HG03521 (cell line): ENCODE measurements at regions not wholly inside any gene's neighbourhood (a gene's known extent, or its start where the extent isn't known, plus 50 kb on each side); places are given as distances from the start of the nearest gene placed in this dataset.
"Not testable (repeated sequence)": the region's sequence is repeated elsewhere in the genome, so short reads cannot be mapped to it uniquely, and the experiment has no call there.

Experiments
- ATAC-seq: cut with Tn5 transposase; IDR thresholded peaks from one replicate; pipeline ENCODE4 v1.9.1; 2021; ENCODE audit warnings: mild to moderate bottlenecking, moderate library complexity; ENCODE audit not compliant: unreplicated experiment

- ATAC-seq = no peak
Observed at GRCh38 chr2:5549771-5550170, 142.4 kb upstream of the SOX11 start.

DNA sequence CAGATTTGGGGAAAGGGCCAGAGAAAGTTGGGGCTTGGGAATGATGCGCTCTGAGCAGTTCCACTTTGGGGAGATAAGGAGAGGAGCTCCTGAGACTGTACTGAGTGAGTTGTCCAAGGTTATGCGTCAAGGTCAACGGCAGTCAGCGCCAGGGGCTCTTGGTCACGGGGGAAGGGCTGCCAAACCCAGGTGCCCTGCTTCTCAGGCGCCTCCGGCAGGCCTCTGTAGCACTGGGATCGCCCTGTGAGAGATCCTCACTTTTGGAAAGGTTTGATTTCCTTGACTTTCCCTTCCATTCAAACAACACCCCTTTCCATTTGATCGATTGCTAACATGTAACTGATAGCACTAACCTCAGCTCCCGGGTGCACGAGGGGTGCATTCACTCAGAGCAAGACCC lies 136.5 kb upstream of the SOX11 start:
- ATAC-seq = no peak

GRCh38 chr2:5561006-5561405 lies 131.2 kb upstream of the SOX11 start:
- no peak for ATAC-seq

GRCh38 chr2:5562426-5562825 lies 129.8 kb upstream of the SOX11 start:
- ATAC-seq = no peak

DNA sequence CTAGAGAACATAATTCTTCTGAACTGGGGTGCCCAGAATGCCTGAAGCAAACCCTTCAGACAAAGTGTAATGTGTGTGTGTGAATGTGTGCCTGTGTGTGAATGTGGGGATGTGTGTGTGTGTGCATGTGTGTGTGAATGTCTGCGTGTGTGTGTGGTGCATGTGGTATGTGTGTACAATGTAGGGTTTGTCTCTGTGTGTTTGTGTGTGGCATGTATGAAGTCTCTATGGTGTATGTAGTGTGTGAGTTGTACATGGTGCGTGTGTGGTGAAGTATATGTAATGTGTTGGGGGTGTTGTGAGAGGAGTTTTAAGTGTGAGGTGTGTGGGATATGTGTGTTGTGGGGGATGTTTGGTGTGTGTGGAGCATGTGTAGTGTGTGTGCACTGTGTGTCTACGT lies 129.3 kb upstream of the SOX11 start:
- ATAC-seq = no peak

- no peak for ATAC-seq
Observed at GRCh38 chr2:5563411-5563810, 128.8 kb upstream of the SOX11 start.

DNA sequence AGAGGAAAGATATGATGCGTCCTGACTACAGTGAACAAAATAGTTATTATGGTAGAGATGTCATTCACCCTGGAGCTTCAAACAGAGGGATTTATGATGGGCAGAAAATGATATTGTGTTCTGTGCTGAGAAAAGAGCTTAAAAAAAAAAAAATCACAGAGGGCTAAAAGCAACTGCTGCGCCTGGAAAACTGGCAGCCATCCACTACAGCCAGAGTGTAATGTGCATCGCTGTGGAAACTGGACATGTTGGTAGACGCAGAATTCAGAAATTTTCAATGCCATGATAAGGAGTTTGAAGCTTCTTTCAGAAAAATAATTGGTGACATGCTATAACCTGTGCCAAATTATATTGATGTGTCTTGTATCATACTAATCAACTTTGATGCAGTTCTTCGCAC lies 122.9 kb upstream of the SOX11 start:
- ATAC-seq = no peak

DNA sequence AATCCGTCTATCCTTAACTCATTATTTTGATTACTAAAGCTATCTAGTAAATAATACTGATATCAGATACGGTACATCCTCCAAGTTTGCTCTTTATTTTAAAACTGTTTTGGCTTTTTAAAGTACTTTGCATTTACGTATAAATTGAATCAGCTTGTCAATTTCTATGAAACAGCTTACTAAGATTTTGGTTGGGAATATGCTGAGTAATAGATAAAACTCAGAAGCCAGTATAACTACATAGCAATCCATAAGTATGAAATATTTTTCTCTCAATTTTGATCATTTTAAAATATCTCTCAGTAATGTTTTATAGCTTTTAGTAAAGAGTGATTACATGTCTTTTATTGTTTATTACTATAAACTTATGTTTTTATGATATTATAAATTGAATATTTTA lies 116.2 kb upstream of the SOX11 start:
- ATAC-seq = no peak

DNA sequence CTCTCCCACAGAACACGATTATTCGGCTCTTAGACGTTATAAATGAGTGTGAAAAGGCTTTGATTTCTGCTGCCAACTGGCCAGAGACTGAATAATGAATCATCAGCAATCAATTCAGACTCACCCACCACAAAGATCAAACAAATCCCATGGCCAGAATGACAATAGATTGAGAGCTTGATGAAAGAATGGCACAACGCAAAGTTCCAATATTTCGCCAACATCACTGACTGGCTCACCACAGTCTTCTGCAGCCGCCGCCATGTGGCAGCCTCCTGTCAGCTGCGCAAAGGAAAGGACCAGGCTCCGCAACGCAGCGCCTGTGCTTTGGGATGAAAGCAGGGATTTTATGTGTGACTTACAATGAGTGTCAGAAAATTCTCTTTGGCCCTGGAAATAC lies 104.4 kb upstream of the SOX11 start:
- ATAC-seq = no peak

DNA sequence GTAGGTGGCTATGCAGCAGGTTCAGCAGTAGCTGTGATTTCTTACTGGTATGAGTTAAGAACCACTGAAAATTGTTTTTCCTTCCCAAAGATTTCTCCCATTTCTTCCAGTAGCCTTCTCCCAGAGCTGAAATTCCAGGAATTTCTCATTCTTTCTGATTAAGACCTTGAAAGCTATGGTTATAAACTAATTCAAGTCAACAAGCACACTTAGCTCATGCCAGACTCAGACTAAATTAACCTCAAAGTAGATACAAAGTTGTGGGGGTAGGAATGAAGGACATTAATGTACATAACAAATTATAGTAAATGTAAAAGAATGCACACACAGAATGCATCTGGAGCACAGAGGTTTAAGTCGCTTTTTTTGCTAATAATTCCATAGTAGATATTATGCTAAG lies 103.6 kb upstream of the SOX11 start:
- no peak for ATAC-seq

DNA sequence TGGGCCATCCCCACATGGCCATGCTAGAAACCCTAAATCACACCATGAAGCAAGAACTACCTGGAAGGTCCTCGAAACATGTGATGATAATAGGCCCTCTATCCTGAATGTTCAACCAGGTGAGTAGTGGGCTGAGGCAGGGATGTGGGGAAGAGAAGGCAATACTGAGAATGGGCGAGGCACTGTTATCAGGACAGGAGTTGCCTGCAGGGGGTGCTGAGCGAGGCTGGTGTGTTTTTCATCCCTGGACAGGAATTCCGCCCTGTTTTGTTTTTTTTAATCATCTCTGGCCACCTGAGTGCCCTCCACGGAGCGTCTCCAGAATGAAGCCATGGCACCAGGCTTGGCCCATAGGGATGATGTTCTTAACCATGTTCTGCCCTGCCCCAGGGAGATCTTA lies 103.0 kb upstream of the SOX11 start:
- ATAC-seq = no peak

DNA sequence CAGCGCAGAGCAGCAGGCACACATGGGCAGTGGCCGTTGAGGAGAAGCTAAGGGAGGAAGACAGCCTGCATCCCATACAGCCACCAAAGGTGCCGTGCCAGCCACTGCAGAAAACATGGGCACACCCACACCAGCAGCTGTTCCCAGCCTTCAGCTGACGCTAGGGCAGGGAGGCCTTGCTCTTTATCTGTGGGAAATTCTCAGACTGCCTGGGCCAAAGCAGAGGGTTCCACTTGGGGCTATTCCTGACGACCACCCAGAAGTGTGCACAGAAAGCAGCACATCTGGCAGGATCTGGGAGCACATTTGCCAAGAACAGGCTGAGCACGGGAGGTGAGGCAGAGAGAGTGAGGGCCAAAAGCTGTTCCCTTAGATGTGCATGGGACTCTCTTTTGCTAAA lies 101.3 kb upstream of the SOX11 start:
- no peak for ATAC-seq

DNA sequence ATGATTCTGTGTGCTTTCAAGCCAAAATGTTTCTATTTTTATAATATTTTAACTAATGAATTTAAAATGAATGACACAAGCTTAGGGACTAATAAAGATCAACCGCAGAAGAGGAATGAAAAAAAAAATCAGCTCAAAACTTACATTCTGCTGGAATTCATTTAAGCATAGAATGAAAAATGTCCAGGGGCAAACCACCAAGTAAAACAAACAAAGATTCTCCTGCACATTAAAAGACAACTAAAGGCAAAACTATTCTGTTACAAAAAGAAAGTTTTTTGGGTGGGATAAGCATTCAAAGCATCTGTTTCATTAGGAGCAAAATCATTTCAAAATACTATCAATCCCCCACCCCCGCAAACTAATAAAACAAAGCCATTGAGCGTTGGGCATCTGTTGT lies 99.3 kb upstream of the SOX11 start:
- ATAC-seq = no peak

GRCh38 chr2:5594249-5594695 lies 97.9 kb upstream of the SOX11 start:
- ATAC-seq = no peak

GRCh38 chr2:5596868-5597267 lies 95.3 kb upstream of the SOX11 start:
- no peak for ATAC-seq

GRCh38 chr2:5598156-5598555 lies 94.0 kb upstream of the SOX11 start:
- ATAC-seq = no peak

DNA sequence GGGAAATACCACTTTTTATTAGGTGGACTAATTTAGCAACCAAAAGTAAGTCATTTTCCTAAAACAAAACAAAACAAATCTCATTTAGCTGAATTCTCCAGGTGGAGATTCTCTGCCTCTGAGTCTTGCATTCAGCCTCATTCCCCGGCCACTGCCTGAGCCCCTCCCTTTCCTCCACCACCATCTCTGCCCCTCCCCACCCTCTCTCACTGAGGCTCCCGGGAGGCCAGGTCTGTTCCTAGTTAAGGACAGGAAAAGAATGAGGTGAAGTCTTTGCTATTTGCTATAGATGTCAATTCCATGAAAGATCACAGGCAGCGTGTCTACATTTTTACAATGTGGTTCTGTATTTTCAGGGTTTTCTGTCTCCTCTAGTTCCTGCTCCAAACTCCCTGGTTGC lies 83.0 kb upstream of the SOX11 start:
- no peak for ATAC-seq

GRCh38 chr2:5612666-5613065 lies 79.5 kb upstream of the SOX11 start:
- no peak for ATAC-seq

DNA sequence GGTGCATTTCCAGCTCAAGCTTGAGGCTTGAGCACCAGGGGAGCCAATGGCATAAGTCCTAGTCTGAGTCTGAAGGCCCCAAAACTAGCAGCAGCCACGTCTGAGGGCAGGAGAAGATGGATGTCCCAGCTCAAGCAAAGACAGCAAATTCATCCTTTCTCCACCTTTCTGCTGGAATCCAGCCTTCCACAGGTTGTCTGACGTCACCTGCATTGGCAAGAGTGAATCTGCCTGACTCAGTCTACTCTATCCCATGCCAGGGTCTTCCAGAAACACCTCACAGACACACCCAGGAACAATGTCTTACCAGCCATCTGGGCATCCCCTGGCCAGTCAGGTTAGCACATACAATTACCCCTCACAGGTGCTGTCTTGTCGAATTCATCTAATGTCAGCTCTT lies 76.2 kb upstream of the SOX11 start:
- no peak for ATAC-seq

DNA sequence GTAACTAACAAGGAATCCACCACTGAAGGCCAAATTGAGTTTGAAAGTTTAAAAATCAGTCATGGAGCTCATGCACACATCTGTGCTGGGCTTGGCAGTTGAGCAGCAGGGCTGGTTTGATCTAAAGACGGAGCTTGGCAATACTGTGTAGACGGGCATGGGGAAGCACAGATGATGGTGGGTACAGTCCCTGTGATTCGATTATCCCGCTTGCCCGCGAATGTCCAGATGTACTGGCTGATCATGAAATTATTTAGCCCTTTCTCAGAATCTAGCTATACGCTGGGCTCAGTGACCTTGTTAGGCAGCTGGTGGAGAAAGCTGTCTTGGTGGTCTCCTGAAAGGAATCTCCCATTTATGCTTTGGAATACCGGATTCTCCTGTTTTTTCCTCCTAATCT lies 74.8 kb upstream of the SOX11 start:
- no peak for ATAC-seq

- ATAC-seq = no peak
Observed at GRCh38 chr2:5617796-5618195, 74.4 kb upstream of the SOX11 start.

DNA sequence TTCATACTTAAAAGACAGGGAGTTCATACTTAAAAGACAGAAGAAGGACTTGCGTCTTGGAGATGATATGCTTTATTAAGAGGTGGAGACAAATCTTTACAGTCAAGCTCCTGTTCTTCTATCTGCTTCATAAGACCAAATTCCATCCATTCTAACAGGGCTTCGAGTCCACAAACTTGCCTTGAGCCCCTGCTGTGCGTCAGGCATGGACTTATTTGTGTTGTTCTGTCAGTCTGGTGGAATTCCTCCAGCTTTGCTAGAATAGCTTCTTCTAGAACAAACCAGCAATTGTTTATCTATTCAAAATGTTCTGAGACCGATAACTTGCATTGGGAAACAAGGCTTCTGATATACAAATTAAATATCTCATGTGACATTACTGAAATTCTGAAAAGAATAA lies 73.9 kb upstream of the SOX11 start:
- ATAC-seq = no peak

- not testable (repeated sequence) for ATAC-seq
Observed at GRCh38 chr2:5625556-5626065, 66.6 kb upstream of the SOX11 start.

GRCh38 chr2:5628484-5628883 lies 63.7 kb upstream of the SOX11 start:
- not testable (repeated sequence) for ATAC-seq
